ENCODE measurements at regions not wholly inside any gene's neighbourhood (a gene's known extent, or its start where the extent isn't known, plus 50 kb on each side); places are given as distances from the start of the nearest gene placed in this dataset.
A peak's percentile ranks its signal among the peaks of the same experiment; 100 is the strongest.

- Histone ChIP-seq H3K9ac (ENCODE audit: insufficient read depth in 1 of 2, low read length in 2 of 2) (no peak overlapping the region), H3K27me3 (ENCODE audit: control insufficient read depth in 3 of 3, insufficient read depth in 3 of 3, low read length in 2 of 3) (no peaks in the 10 kb centered on the region), H3K4me1 (ENCODE audit: control insufficient read depth in 5 of 5, insufficient read depth in 5 of 5, low read length in 5 of 5) (peaks cover 0 to 26% (median 8%) of the 10 kb centered on the region in 5 donors), H3K27ac (ENCODE audit: low read depth in 1 of 2, low read length in 1 of 2) (no peak overlapping the region), H3K36me3 (ENCODE audit: control insufficient read depth in 4 of 4, insufficient read depth in 4 of 4, low read length in 4 of 4) (peaks cover 0 to 3% (median 0%) of the 10 kb centered on the region in 4 donors), H3K9me3 (ENCODE audit: control insufficient read depth in 4 of 4, insufficient read depth in 3 of 4, low read length in 3 of 4) (peaks cover 0 to 1% (median 0%) of the 10 kb centered on the region in 4 donors), H3K4me3 (no peak overlapping the region)
- WGBS, 2 donors: 32 to 52% methylated on average over 1 of the region's 1 CpG
- TF ChIP-seq, protein P1, sequence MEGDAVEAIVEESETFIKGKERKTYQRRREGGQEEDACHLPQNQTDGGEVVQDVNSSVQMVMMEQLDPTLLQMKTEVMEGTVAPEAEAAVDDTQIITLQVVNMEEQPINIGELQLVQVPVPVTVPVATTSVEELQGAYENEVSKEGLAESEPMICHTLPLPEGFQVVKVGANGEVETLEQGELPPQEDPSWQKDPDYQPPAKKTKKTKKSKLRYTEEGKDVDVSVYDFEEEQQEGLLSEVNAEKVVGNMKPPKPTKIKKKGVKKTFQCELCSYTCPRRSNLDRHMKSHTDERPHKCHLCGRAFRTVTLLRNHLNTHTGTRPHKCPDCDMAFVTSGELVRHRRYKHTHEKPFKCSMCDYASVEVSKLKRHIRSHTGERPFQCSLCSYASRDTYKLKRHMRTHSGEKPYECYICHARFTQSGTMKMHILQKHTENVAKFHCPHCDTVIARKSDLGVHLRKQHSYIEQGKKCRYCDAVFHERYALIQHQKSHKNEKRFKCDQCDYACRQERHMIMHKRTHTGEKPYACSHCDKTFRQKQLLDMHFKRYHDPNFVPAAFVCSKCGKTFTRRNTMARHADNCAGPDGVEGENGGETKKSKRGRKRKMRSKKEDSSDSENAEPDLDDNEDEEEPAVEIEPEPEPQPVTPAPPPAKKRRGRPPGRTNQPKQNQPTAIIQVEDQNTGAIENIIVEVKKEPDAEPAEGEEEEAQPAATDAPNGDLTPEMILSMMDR (IDR thresholded peaks at IDR 0.05; ENCODE audit: control extremely low read depth, extremely low read depth): no peak
- DNase-seq: no peak
- no peak for ATAC-seq (ENCODE audit: insufficient read depth, low FRiP score)
Measured at GRCh38 chr4:125392694-125393093, 77.9 kb downstream of the FAT4 start.

- peaks cover 0 to 3% (median 0%) of the 10 kb centered on the region in 4 donors for H3K36me3 ChIP-seq (ENCODE audit: control insufficient read depth in 4 of 4, insufficient read depth in 4 of 4, low read length in 4 of 4)
- TF ChIP-seq, protein P1 (IDR thresholded peaks at IDR 0.05; ENCODE audit: control extremely low read depth, extremely low read depth): no peak
- no peak overlapping the region for H3K27ac ChIP-seq (ENCODE audit: low read depth in 1 of 2, low read length in 1 of 2)
- no peak overlapping the region for H3K4me3 ChIP-seq
- WGBS, 2 donors: 71 to 84% methylated on average over 2 of the region's 2 CpGs
- DNase-seq (no peak), ATAC-seq (ENCODE audit: insufficient read depth, low FRiP score) (no peak)
- no peaks in the 10 kb centered on the region for H3K27me3 ChIP-seq (ENCODE audit: control insufficient read depth in 3 of 3, insufficient read depth in 3 of 3, low read length in 2 of 3)
- peaks cover 0 to 21% (median 10%) of the 10 kb centered on the region in 5 donors for H3K4me1 ChIP-seq (ENCODE audit: control insufficient read depth in 5 of 5, insufficient read depth in 5 of 5, low read length in 5 of 5)
- H3K9ac ChIP-seq (ENCODE audit: insufficient read depth in 1 of 2, low read length in 2 of 2): no peak overlapping the region
- H3K9me3 ChIP-seq (ENCODE audit: control insufficient read depth in 4 of 4, insufficient read depth in 3 of 4, low read length in 3 of 4): peaks cover 0 to 1% (median 0%) of the 10 kb centered on the region in 4 donors
Measured at GRCh38 chr4:125393825-125394224, 79.1 kb downstream of the FAT4 start.

GRCh38 chr4:125397226-125397625 is 82.5 kb downstream of the FAT4 start:
- H3K9me3 ChIP-seq (ENCODE audit: control insufficient read depth in 4 of 4, insufficient read depth in 3 of 4, low read length in 3 of 4): no peaks in the 10 kb centered on the region
- DNase-seq: peak in 1 of 3 donors; percentile 26
- no peaks in the 10 kb centered on the region for H3K27me3 ChIP-seq (ENCODE audit: control insufficient read depth in 3 of 3, insufficient read depth in 3 of 3, low read length in 2 of 3)
- no peak for ATAC-seq (ENCODE audit: insufficient read depth, low FRiP score)
- peaks cover 0 to 6% (median 2%) of the 10 kb centered on the region in 4 donors for H3K36me3 ChIP-seq (ENCODE audit: control insufficient read depth in 4 of 4, insufficient read depth in 4 of 4, low read length in 4 of 4)
- no peak overlapping the region for H3K27ac ChIP-seq (ENCODE audit: low read depth in 1 of 2, low read length in 1 of 2)
- no peak overlapping the region for H3K4me3 ChIP-seq
- 28 to 34% methylated on average over 2 of the region's 2 CpGs for WGBS, 2 donors
- TF ChIP-seq, protein P1 (IDR thresholded peaks at IDR 0.05; ENCODE audit: control extremely low read depth, extremely low read depth): no peak
- H3K4me1 ChIP-seq (ENCODE audit: control insufficient read depth in 5 of 5, insufficient read depth in 5 of 5, low read length in 5 of 5): peaks cover 0 to 10% (median 4%) of the 10 kb centered on the region in 5 donors
- H3K9ac ChIP-seq (ENCODE audit: insufficient read depth in 1 of 2, low read length in 2 of 2): no peak overlapping the region

Data from lung (tissue), 11 donors.